ENCODE measurements at regions not wholly inside any gene's neighbourhood (a gene's known extent, or its start where the extent isn't known, plus 50 kb on each side); places are given as distances from the start of the nearest gene placed in this dataset.

DNA sequence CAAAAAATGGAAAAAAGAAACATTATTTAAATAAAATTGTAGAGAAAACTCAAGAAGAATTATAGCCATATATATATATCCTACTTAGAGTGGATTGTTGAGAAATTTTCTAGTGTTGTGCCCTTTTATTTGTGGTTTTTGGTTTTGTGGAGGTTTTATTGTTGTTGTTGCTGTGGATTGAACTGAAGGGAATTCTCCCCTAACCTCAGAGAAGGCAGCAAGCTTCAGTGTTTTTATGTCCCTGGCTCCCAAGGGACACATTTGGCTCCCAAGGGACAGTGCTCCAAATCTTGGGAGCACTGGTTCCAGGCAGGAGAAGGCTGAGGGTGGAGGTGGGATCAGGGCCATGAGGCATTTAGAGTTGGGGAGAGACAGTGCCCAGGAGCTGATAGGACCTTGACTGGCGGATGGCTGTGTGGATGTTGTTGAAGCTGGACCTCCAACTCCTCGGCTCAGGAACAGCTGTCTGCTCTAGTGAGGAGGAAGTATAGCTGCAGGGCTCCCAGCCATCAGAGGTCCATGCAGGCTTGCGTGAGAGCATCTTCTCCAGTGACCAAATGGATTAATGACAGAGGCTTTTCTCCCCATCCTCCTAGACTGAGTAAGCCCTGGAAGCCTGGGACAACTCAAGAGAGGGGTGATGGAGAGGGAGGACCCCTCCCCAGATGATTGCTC is 100.5 kb downstream of the TEX35 start:
- H3K27ac Mint-ChIP-seq, result no peak overlapping the region
- H3K27me3 Mint-ChIP-seq (ENCODE audit: low read depth), result no peaks in the 10 kb centered on the region
- H3K9me3 Mint-ChIP-seq, result no peaks in the 10 kb centered on the region
- no peak for DNase-seq
- no peaks in the 10 kb centered on the region for H3K36me3 Mint-ChIP-seq (ENCODE audit: insufficient read depth in 2 of 2)
- no peak overlapping the region for H3K4me3 Mint-ChIP-seq
- H3K4me1 Mint-ChIP-seq (ENCODE audit: low read depth), result no peaks in the 10 kb centered on the region
- no peak for ATAC-seq (replicated peaks in 1 of 2)

DNA sequence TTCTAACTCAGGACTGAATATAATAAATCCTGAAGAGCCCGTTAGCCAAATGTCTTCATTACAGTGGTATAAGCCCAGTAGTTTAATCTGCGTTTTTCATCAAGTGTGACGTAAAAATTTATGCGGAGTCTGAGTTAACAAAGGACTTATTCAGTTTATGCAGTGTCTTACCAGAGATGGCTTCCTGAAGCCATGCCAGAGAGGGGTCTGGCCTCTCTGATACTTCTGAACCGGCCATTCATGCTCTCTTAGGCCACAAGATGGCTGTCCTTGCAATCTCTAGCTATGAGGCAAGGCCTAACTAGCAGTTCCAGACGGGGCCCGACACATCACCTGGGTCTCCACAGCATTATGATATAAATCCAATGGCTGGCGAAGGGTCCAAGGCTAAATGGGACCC is 101.4 kb downstream of the TEX35 start:
- Mint-ChIP-seq H3K36me3 (ENCODE audit: insufficient read depth in 2 of 2) (no peaks in the 10 kb centered on the region), H3K4me3 (no peak overlapping the region), H3K27ac (no peak overlapping the region), H3K9me3 (no peaks in the 10 kb centered on the region), H3K4me1 (ENCODE audit: low read depth) (no peaks in the 10 kb centered on the region), H3K27me3 (ENCODE audit: low read depth) (no peaks in the 10 kb centered on the region)
- DNase-seq, result no peak
- ATAC-seq (replicated peaks in 1 of 2), result no peak

DNA sequence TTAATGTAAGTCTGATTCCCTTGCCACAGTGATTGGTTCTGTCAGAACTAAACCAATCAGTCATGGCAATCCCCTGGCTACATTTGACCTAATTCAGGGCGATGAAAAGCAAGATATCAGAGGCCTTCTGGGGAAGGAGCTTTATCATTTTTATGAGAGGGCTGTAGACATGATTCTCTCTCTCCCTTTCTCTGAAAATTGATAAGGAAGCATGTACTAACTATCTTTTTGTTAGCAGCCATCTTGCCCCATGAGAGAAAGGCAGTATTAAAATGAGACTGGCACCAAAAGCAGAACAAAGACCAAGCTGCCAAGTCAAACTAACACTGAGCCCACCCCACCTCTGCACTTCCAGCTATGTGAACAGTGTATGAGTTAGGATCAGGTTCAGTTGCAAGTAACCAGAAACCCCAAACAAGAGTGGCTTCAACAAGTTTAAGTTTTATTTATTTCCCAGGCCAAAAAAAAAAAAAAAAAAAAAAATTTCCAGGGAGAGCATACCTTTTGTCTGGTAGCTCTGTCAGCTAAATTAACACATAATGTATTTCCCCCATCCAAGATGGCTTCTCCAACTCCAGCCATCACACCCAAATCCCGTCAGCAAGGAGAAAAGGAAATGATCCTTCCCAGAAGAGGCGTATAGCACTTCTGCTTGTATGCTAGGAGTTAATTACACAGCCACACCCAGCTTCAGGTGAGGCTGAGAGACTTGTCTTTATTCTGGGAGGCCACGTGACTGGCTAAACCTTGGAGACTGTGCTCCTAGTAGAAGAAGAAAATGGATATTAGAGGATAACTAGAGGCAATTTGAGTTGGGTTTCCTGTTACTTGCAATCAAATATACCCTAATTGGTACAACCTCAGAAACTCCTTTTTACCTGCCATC is 105.8 kb upstream of the RALGPS2 start:
- no peak for ATAC-seq (replicated peaks in 1 of 2)
- no peaks in the 10 kb centered on the region for H3K27me3 Mint-ChIP-seq (ENCODE audit: low read depth)
- DNase-seq, result no peak
- H3K36me3 Mint-ChIP-seq (ENCODE audit: insufficient read depth in 2 of 2), result no peaks in the 10 kb centered on the region
- H3K9me3 Mint-ChIP-seq, result no peaks in the 10 kb centered on the region
- no peak overlapping the region for H3K4me3 Mint-ChIP-seq
- H3K4me1 Mint-ChIP-seq (ENCODE audit: low read depth), result no peaks in the 10 kb centered on the region
- H3K27ac Mint-ChIP-seq, result no peak overlapping the region

DNA sequence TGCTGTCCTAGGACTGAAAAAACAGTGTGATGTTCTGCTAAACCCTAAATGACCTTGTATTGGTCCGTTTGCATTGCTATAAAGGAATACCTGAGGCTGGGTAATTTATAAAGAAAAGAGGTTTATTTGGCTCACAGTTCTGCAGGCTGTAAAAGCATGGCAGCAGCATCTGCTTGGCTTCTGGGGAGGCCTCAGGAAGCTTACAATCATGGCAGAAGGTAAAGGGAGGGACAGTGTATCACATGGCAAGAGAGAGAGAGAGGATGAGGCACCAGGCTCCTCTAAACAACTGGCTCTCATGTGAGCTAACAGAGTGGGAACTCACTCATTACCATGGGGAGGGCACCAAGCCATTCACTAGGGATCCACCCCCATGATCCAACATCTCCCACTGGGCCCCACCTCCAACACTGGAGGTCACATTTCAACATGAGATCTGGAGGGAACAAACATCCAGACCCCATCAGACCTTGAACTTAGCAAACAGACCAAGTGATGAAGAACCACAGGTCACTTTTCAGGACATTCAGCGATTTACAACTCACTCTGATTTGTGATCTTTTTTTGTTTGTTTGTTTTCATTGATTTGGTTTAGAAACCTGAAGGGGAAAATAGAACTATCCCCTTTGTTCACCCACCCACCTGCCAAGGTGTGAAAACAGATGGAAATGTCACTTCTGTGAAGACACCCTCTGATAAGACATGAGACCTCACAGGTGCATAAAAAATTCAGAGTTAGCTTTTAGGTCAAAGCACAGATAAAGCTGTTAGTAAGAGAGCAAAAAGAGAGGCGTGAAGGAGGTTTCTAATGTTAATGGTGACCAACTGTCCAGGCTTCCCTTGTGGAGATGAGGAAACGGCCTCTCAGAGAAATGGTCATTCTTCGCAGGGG is 104.2 kb upstream of the RALGPS2 start:
- Mint-ChIP-seq H3K27ac (no peak overlapping the region), H3K4me3 (no peak overlapping the region), H3K9me3 (no peaks in the 10 kb centered on the region), H3K27me3 (ENCODE audit: low read depth) (peaks cover under 1% of the 10 kb centered on the region), H3K4me1 (ENCODE audit: low read depth) (no peaks in the 10 kb centered on the region), H3K36me3 (ENCODE audit: insufficient read depth in 2 of 2) (no peaks in the 10 kb centered on the region)
- DNase-seq (no peak), ATAC-seq (replicated peaks in 1 of 2) (no peak)

DNA sequence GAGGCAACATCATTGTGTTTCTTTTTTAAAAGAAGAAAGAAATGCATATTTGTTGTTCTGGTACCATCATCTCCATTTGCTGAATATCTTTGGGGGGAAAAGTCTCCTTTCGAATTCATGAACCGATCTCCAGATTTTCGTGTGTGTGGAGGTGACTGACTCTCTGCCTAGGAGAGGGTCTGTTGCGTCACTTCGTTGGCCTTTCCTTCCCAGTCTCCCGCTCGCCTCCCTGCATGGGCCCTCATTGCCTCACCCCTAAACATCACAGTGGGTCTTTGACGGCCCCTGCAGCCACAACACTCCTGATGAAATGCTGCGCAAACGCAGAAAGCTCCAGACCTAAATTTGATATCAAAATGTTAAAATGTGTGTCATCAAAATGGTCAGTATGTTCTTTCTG is 103.2 kb upstream of the RALGPS2 start:
- no peak for DNase-seq
- Mint-ChIP-seq H3K27ac (no peak overlapping the region), H3K4me1 (ENCODE audit: low read depth) (no peaks in the 10 kb centered on the region), H3K9me3 (no peaks in the 10 kb centered on the region), H3K4me3 (no peak overlapping the region), H3K36me3 (ENCODE audit: insufficient read depth in 2 of 2) (no peaks in the 10 kb centered on the region), H3K27me3 (ENCODE audit: low read depth) (peaks cover 6% of the 10 kb centered on the region)
- no peak for ATAC-seq (replicated peaks in 1 of 2)

DNA sequence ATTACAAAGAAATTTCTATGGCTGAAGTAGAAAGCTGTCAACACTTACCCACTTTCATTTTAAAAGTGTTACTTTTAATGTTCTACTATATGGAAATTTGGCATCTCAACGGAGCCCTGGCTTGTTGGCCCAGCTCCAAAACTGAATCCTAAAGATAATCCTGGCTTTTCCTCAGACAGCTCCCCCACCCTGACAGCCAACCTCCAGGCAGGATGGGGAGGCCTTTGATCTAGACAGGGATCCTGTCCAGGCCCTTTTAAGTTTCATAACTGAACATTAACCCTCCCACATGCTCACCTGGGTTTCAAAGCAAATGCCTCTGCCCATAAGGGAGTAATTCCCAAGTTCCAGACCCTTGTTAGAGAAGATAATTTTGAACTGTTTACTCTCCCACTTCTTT is 99.3 kb upstream of the RALGPS2 start:
- H3K27ac Mint-ChIP-seq, result no peak overlapping the region
- H3K36me3 Mint-ChIP-seq (ENCODE audit: insufficient read depth in 2 of 2), result no peaks in the 10 kb centered on the region
- no peak overlapping the region for H3K4me3 Mint-ChIP-seq
- no peak for ATAC-seq (replicated peaks in 1 of 2)
- no peaks in the 10 kb centered on the region for H3K4me1 Mint-ChIP-seq (ENCODE audit: low read depth)
- no peaks in the 10 kb centered on the region for H3K9me3 Mint-ChIP-seq
- no peak for DNase-seq
- H3K27me3 Mint-ChIP-seq (ENCODE audit: low read depth), result peaks cover 6% of the 10 kb centered on the region

DNA sequence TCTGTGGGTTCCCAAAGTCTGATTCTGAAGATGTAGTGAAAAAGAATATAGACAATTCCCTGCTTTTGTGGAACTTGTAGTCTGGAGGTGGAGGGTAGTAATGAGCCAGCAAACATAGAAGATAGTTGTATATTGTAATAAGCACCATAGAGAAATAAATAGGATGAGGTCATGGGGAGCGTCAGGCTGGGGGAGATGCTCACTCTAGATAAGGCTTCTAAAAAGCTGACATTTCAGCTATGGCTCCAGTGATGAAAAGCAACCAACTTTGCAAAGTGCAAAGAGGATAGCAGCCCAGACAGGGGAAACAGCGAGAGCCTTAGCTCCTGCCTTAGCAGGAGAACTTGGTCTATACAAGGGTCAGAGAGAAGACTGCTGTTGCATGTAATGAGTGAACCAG is 98.0 kb upstream of the RALGPS2 start:
- no peaks in the 10 kb centered on the region for H3K9me3 Mint-ChIP-seq
- DNase-seq (no peak), ATAC-seq (replicated peaks in 1 of 2) (no peak)
- no peaks in the 10 kb centered on the region for H3K4me1 Mint-ChIP-seq (ENCODE audit: low read depth)
- H3K4me3 Mint-ChIP-seq, result no peak overlapping the region
- H3K27ac Mint-ChIP-seq, result no peak overlapping the region
- H3K36me3 Mint-ChIP-seq (ENCODE audit: insufficient read depth in 2 of 2), result no peaks in the 10 kb centered on the region
- H3K27me3 Mint-ChIP-seq (ENCODE audit: low read depth), result peaks cover 6% of the 10 kb centered on the region

DNA sequence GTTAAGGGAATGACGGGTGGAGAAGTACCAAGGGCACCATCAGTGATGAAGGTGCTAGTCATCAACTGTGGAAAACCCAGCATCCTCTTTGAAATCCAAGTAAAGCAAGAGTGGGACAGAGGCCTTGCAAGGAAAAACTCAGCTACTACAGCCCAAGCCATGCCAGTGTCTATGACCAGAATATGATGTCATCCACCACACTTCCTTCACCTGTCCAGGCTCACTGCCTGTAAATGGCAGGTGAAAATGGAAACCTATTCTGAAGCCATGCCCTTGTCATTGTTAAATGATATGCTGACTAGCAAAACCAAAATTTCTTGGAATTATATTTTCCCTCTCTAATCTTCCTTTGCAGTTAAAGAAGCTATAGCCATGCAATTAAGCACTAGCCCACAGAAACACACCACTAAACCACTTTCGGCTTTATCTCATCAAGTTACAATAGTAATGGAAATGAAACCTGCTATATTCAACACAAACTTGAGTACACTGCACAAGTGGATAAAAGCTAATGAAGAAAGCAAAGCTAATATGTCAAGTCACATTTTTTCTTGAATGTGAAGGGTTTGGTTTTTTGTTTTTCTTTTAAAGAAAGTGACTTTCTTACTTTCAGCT is 96.3 kb upstream of the RALGPS2 start:
- Mint-ChIP-seq H3K9me3 (no peaks in the 10 kb centered on the region), H3K4me3 (no peak overlapping the region), H3K27me3 (ENCODE audit: low read depth) (peaks cover 6% of the 10 kb centered on the region), H3K36me3 (ENCODE audit: insufficient read depth in 2 of 2) (no peaks in the 10 kb centered on the region), H3K27ac (no peak overlapping the region), H3K4me1 (ENCODE audit: low read depth) (no peaks in the 10 kb centered on the region)
- ATAC-seq (replicated peaks in 1 of 2), result no peak
- DNase-seq, result no peak

DNA sequence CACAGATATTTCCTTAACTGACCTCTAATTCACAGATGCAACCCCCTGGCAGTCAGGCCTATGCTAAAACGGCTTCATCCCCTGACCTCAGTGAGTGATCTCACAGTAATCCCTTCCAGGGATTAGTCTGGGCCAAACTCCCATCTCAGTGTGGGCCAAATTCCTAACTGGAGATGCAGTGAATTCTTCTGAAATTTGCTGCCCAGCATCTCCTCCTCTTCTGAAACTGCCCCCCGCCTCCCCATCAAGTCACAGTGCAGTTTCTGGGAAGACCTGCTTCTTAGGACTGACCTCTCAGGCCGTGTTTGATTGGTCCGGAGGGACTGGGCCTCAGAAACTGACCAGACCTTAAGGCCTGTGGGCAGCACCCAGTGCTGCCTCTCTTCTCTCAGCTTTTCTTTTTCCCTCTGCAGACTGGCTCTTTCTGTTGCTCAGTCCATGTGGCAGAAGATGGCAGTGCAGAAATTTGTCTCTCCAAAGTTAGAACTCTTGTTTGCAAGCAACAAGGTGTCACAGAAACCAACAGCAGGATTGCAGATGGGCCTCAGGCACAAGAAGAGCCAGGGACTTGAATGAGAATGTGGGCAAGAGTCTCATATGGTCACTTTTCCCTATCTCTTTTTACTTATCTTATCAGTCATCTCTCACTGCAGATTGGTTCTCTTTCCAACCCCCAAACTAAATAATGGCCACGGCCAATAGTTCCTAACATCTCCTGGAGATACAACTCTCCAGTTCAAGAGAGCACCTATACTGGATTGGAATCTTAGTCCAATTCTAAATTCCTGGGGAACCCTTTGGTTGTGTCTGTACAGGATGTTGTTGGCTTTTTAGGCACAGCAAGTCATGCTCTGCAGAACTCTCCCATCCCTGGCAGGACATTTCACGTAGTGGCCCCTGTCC is 95.5 kb upstream of the RALGPS2 start:
- Mint-ChIP-seq H3K4me3 (no peak overlapping the region), H3K4me1 (ENCODE audit: low read depth) (no peaks in the 10 kb centered on the region), H3K27ac (no peak overlapping the region), H3K9me3 (no peaks in the 10 kb centered on the region), H3K36me3 (ENCODE audit: insufficient read depth in 2 of 2) (no peaks in the 10 kb centered on the region), H3K27me3 (ENCODE audit: low read depth) (peaks cover 6% of the 10 kb centered on the region)
- ATAC-seq (replicated peaks in 1 of 2), result no peak
- DNase-seq, result no peak

DNA sequence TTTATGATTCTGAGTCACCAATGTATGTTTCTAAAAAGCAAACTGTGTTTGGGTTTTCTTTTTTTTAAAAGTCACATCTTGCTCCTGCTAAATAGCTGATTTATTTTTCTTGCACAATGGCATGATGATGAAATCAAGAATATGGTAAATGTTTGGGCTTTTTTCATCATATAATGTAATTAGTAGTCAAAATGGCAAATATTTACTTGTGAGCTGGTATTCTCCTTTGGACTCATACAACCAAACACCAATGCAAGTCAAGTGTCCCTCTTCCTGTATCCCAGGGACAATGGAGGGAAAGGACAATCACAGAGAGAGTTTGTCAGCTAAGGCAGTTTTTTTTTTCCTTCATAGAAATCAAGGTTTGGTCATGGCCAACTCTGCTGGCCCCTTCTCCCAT is 94.6 kb upstream of the RALGPS2 start:
- H3K9me3 Mint-ChIP-seq, result no peaks in the 10 kb centered on the region
- no peak for DNase-seq

DNA sequence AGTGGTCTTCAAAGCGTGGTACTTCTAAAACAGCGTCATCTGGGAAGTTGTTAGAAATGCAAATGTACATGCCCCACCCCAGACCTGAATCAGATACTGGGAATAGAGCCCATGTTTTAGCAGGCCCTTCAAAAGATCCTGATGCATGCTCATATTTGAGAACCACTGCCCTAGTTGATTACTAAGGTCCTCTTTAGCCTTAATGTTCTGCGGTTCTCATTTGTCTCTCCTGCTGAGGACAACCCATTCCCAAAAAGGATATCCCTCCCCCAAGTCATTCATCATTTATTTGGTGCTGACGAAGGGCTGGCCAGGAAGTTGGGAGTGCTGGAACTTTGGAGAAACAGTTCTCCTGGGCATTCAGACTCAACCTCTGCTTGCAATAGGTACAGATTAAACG is 92.4 kb upstream of the RALGPS2 start:
- DNase-seq (no peak), ATAC-seq (replicated peaks in 1 of 2) (no peak)
- H3K27ac Mint-ChIP-seq, result no peak overlapping the region
- no peaks in the 10 kb centered on the region for H3K27me3 Mint-ChIP-seq (ENCODE audit: low read depth)
- no peaks in the 10 kb centered on the region for H3K4me1 Mint-ChIP-seq (ENCODE audit: low read depth)
- no peaks in the 10 kb centered on the region for H3K36me3 Mint-ChIP-seq (ENCODE audit: insufficient read depth in 2 of 2)
- no peak overlapping the region for H3K4me3 Mint-ChIP-seq
- H3K9me3 Mint-ChIP-seq, result no peaks in the 10 kb centered on the region

More for the DNA sequence above, 94.6 kb upstream of the RALGPS2 start:
- Mint-ChIP-seq H3K27ac (no peak overlapping the region), H3K4me1 (ENCODE audit: low read depth) (no peaks in the 10 kb centered on the region), H3K36me3 (ENCODE audit: insufficient read depth in 2 of 2) (no peaks in the 10 kb centered on the region), H3K27me3 (ENCODE audit: low read depth) (peaks cover 6% of the 10 kb centered on the region), H3K4me3 (no peak overlapping the region)
- ATAC-seq (replicated peaks in 1 of 2), result no peak

DNA sequence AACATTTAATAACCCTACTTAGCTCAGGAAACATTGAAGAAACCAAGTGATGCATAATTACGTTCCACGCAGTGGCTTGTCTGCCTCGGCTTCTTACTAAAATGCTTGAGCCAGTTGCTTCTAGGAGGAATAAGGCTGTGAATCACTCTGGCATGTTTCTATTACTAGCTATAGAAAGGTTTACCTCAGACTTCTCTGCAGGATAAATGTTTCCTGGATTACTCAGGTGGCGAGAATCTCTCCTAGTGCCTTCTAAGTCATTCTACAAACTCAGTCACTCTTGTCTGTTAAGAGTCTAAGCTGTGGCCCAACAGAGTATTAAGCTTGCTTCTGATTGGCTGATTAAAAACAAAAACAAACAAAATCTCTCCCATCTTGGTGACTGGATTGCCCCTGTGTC is 92.0 kb upstream of the RALGPS2 start:
- no peaks in the 10 kb centered on the region for H3K36me3 Mint-ChIP-seq (ENCODE audit: insufficient read depth in 2 of 2)
- no peaks in the 10 kb centered on the region for H3K4me1 Mint-ChIP-seq (ENCODE audit: low read depth)
- ATAC-seq (replicated peaks in 1 of 2) (no peak), DNase-seq (no peak)
- no peak overlapping the region for H3K27ac Mint-ChIP-seq
- no peaks in the 10 kb centered on the region for H3K27me3 Mint-ChIP-seq (ENCODE audit: low read depth)
- no peaks in the 10 kb centered on the region for H3K9me3 Mint-ChIP-seq
- H3K4me3 Mint-ChIP-seq, result no peak overlapping the region
